ENCODE measurements at regions not wholly inside any gene's neighbourhood (a gene's known extent, or its start where the extent isn't known, plus 50 kb on each side); places are given as distances from the start of the nearest gene placed in this dataset.

DNA sequence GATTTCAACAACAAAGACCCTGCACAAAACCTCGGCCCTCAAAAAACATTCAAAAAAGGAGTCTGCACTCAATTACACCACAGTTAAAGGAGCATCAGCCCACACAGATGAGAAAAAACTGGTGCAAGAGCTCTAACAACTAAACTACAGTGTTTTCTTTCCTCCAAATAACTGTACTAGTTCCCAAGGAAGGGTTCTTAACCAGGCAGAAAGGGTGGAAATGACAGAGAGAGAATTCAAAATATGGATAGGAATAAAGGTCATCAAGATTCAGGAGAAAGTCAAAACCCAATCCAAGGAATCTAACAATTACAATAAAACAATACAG, 176.4 kb upstream of the TRPC4 start:
- H3K9me3 ChIP-seq (ENCODE audit: control insufficient read depth, insufficient read depth, low read length): no peaks in the 10 kb centered on the region
- TF ChIP-seq RAD21 (IDR thresholded peaks at IDR 0.05; ENCODE audit: low read length): no peak
- no peak for TF ChIP-seq MAFK (IDR thresholded peaks at IDR 0.05; ENCODE audit: low read depth, low read length)
- no peak for TF ChIP-seq SMC3 (IDR thresholded peaks at IDR 0.05; ENCODE audit: low read depth, low read length)
- TF ChIP-seq FOS (IDR thresholded peaks at IDR 0.05; ENCODE audit: low read depth, low read length): no peak
- TF ChIP-seq MXI1 (IDR thresholded peaks at IDR 0.05; ENCODE audit: borderline replicate concordance, low read depth, low read length): no peak
- TF ChIP-seq NFE2L2 (IDR thresholded peaks at IDR 0.05; ENCODE audit: low read depth, low read length): no peak
- TF ChIP-seq CEBPB (IDR thresholded peaks at IDR 0.05; ENCODE audit: low read depth, low read length): no peak
- no peak for TF ChIP-seq CHD1 (IDR thresholded peaks at IDR 0.05; ENCODE audit: low read depth, low read length)
- TF ChIP-seq MAZ (IDR thresholded peaks at IDR 0.05; ENCODE audit: borderline replicate concordance, low read depth, low read length): no peak
- no peak for TF ChIP-seq BHLHE40 (IDR thresholded peaks at IDR 0.05; ENCODE audit: low read depth, low read length)
- ATAC-seq (ENCODE audit: low read depth): no peak
- POLR2A ChIA-PET (ENCODE audit: unreplicated experiment): no interaction called here
- CTCF ChIA-PET: interaction anchor here (0.7 kb wide), 2 partner anchors 404 to 406 kb away, joined by 3 read pairs; no protein-coding TSS in a partner anchor
- no peak overlapping the region for H4K5ac ChIP-seq (ENCODE audit: low read depth, low read length)
- H3K56ac ChIP-seq (ENCODE audit: extremely low read depth, insufficient read depth, low read length): no peak overlapping the region
- H2BK20ac ChIP-seq (ENCODE audit: low read depth, low read length): no peak overlapping the region
- no peak overlapping the region for H2BK5ac ChIP-seq (ENCODE audit: low read depth, low read length, poor library complexity, severe bottlenecking)
- H3K4ac ChIP-seq (ENCODE audit: low read depth, low read length): no peak overlapping the region
- H3K4me2 ChIP-seq (ENCODE audit: low read depth, low read length): no peak overlapping the region
- DNase-seq: no peak
- no peaks in the 10 kb centered on the region for H3K4me1 ChIP-seq (ENCODE audit: control insufficient read depth, insufficient read depth, low read length)
- in situ Hi-C loops (cut with MboI; ENCODE audit: low sequenced_read_pairs): loop anchor here (5.0 to 25.0 kb wide), 2 partner anchors 399 to 959 kb away; no protein-coding TSS in a partner anchor
- WGBS, 2 experiments (ENCODE audit: extremely low coverage in 2 of 2, insufficient read length in 1 of 2): no CpG with 5 or more reads among the region's 1 CpG
- H3K14ac ChIP-seq (replicated peaks; ENCODE audit: low read depth, low read length): no peak overlapping the region
- no peak overlapping the region for H4K91ac ChIP-seq (ENCODE audit: insufficient read depth, low read depth, low read length)
- no peaks in the 10 kb centered on the region for H3K36me3 ChIP-seq (ENCODE audit: control insufficient read depth, insufficient read depth, low read length)
- H3K27ac ChIP-seq (ENCODE audit: insufficient read depth, low read length): no peak overlapping the region
- H4K20me1 ChIP-seq (ENCODE audit: insufficient read depth, low read length): no peaks in the 10 kb centered on the region
- H2BK120ac ChIP-seq (ENCODE audit: low read depth, low read length): no peak overlapping the region
- dilution Hi-C loops (cut with HindIII; ENCODE audit: low sequenced_read_pairs, unreplicated experiment): no loop called here
- no peak overlapping the region for H3K9ac ChIP-seq (ENCODE audit: low read depth, low read length)
- intact Hi-C loops (cut with micrococcal nuclease): loop anchor here (10.0 kb wide), 1 partner anchor 971 kb away; no protein-coding TSS in a partner anchor
- H2AK5ac ChIP-seq (ENCODE audit: low read depth, low read length): no peak overlapping the region
- H2BK15ac ChIP-seq (ENCODE audit: low read depth, low read length): no peak overlapping the region
- BruUV-seq (replicated peaks): no TSS peak
- H3K18ac ChIP-seq (ENCODE audit: low read depth, low read length): no peak overlapping the region
- H3K9me1 ChIP-seq (ENCODE audit: insufficient read depth, low read length): no peaks in the 10 kb centered on the region
- no peak overlapping the region for H4K8ac ChIP-seq (ENCODE audit: low read depth in 2 of 2, low read length in 2 of 2)
- no peak overlapping the region for H2AK9ac ChIP-seq (replicated peaks; ENCODE audit: low read depth, low read length, poor library complexity)
- H3K23ac ChIP-seq (ENCODE audit: low read depth, low read length): no peak overlapping the region
- H3K4me3 ChIP-seq (ENCODE audit: insufficient read depth, low read depth, low read length): no peak overlapping the region
- H3K79me1 ChIP-seq (ENCODE audit: low read depth in 1 of 2, low read length in 2 of 2): no peaks in the 10 kb centered on the region
- no peaks in the 10 kb centered on the region for H3K27me3 ChIP-seq (ENCODE audit: control insufficient read depth, insufficient read depth, low read length)
- no peak overlapping the region for H2AFZ ChIP-seq (replicated peaks; ENCODE audit: low read length, poor library complexity)
